ENCODE measurements at regions not wholly inside any gene's neighbourhood (a gene's known extent, or its start where the extent isn't known, plus 50 kb on each side); places are given as distances from the start of the nearest gene placed in this dataset.

GRCh38 chr6:139970591-139970991, 596.1 kb upstream of the CITED2 start:
- peak overlapping the region; percentile 70 for H3K27ac Mint-ChIP-seq
- H3K4me3 Mint-ChIP-seq, result 0 out of 2 replicates have a peak overlapping the region, but pooled peaks have one; percentile 5
- no peak for TF ChIP-seq CTCF (IDR thresholded peaks at IDR 0.05)
- no peak for DNase-seq
- H3K27me3 Mint-ChIP-seq (ENCODE audit: insufficient read depth), result no peaks in the 10 kb centered on the region; the same call in 1 of the 2 replicates
- peaks cover 92% of the 10 kb centered on the region for H3K4me1 Mint-ChIP-seq (ENCODE audit: low read depth)
- H3K36me3 Mint-ChIP-seq (ENCODE audit: low read depth), result peaks cover 40% of the 10 kb centered on the region
- peaks cover 18% of the 10 kb centered on the region for H3K9me3 Mint-ChIP-seq

- peak overlapping the region; percentile 71; the same call in 1 of the 2 replicates for H3K27ac Mint-ChIP-seq
- no peak for DNase-seq
- H3K9me3 Mint-ChIP-seq, result peaks cover 18% of the 10 kb centered on the region
Measured at GRCh38 chr6:139967497-139967896, 593.0 kb upstream of the CITED2 start.

DNA sequence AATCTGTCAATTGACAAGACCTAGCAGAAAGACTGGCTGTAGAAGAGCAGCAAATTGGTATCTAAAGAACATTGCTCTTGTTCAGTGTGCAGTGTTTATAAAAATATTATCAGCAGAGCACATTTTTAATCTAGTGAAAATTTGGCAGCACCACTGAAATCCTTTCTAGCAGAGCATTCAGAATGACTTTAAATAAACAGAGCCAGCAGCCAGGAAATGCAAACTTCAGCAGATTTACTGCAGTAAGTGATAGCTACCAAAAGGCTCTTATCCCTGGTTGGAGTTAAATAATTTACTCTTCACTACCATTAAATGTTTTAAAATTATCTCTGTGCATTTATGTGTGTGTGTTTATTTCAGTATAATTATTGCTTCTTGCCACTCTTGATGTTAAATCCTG, 590.9 kb upstream of the CITED2 start:
- no peak for TF ChIP-seq CTCF (IDR thresholded peaks at IDR 0.05)
- DNase-seq, result no peak
- Mint-ChIP-seq H3K9me3 (peaks cover 7% of the 10 kb centered on the region), H3K27ac (peak overlapping the region; percentile 48), H3K27me3 (ENCODE audit: insufficient read depth) (no peaks in the 10 kb centered on the region; the same call in 1 of the 2 replicates), H3K36me3 (ENCODE audit: low read depth) (peaks cover 26% of the 10 kb centered on the region), H3K4me1 (ENCODE audit: low read depth) (peaks cover 82% of the 10 kb centered on the region), H3K4me3 (no peak overlapping the region)

More at GRCh38 chr6:139967497-139967896, 593.0 kb upstream of the CITED2 start:
- Mint-ChIP-seq H3K36me3 (ENCODE audit: low read depth) (peaks cover 40% of the 10 kb centered on the region), H3K4me1 (ENCODE audit: low read depth) (peaks cover 89% of the 10 kb centered on the region), H3K4me3 (no peak overlapping the region), H3K27me3 (ENCODE audit: insufficient read depth) (no peaks in the 10 kb centered on the region; the same call in 1 of the 2 replicates)
- no peak for TF ChIP-seq CTCF (IDR thresholded peaks at IDR 0.05)

GRCh38 chr6:139964737-139965136, 590.3 kb upstream of the CITED2 start:
- Mint-ChIP-seq H3K4me1 (ENCODE audit: low read depth) (peaks cover 78% of the 10 kb centered on the region), H3K4me3 (no peak overlapping the region), H3K27ac (peak overlapping the region; percentile 48; the same call in 1 of the 2 replicates)

DNA sequence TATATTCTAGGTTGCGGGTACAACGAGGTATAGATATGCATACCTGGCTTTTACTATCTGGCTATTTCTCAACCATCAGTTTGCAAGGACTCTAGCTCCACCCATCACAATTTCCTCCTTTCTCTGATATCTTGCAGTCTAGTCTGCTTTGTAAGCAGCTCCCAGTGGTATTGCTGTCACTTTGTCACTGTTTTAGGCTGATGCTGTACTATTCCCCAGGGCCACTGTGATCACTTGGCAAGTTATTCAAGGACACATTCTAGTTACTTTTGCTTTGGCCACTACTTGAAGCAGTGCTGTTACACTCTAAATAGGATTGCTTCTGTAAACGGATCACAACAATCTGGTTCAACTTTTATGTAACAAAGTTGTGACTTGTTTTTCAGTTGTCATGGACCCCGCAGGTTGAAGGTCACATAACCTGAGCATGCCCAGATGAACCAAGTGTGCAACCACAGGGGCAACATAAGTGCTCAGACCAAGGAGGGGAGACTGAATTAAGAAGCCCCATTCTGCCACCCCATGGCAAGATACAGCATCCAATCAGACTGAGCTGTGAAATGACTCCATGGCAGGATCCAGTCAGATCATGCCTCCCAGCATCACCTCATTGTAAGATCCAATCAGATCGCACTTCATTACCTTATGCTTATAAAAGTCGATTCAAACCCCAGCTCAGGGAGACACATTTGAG, 588.4 kb upstream of the CITED2 start:
- Mint-ChIP-seq H3K4me1 (ENCODE audit: low read depth) (peaks cover 60% of the 10 kb centered on the region), H3K4me3 (no peak overlapping the region), H3K27ac (no peak overlapping the region), H3K9me3 (no peaks in the 10 kb centered on the region), H3K36me3 (ENCODE audit: low read depth) (peaks cover under 1% of the 10 kb centered on the region; the same call in 1 of the 2 replicates), H3K27me3 (ENCODE audit: insufficient read depth) (no peaks in the 10 kb centered on the region)
- TF ChIP-seq CTCF (IDR thresholded peaks at IDR 0.05), result no peak
- no peak for DNase-seq

More at GRCh38 chr6:139964737-139965136, 590.3 kb upstream of the CITED2 start:
- Mint-ChIP-seq H3K27me3 (ENCODE audit: insufficient read depth) (no peaks in the 10 kb centered on the region; the same call in 1 of the 2 replicates), H3K36me3 (ENCODE audit: low read depth) (peaks cover 20% of the 10 kb centered on the region), H3K9me3 (peaks cover 3% of the 10 kb centered on the region)
- TF ChIP-seq CTCF (IDR thresholded peaks at IDR 0.05), result no peak
- DNase-seq, result no peak

All from HFFc6 (cell line).